DOHH2 (cell line): ENCODE measurements at regions not wholly inside any gene's neighbourhood (a gene's known extent, or its start where the extent isn't known, plus 50 kb on each side); places are given as distances from the start of the nearest gene placed in this dataset.
"Not testable (repeated sequence)": the region's sequence is repeated elsewhere in the genome, so short reads cannot be mapped to it uniquely, and the experiment has no call there.

ENCODE experiments used
- H3F3A ChIP-seq: fragments of 200-600 bp; sonication (generic), shearing (Covaris generic); 2 replicates; pipeline ENCODE4 v1.6.0; 2016; ENCODE audit warnings: antibody characterized with exemption, mild to moderate bottlenecking; ENCODE audit not compliant: control insufficient read depth, insufficient read depth
- H3K27ac ChIP-seq: fragments of 200-600 bp; sonication (generic); 2 replicates; pipeline ENCODE4 v1.5.1; 2014; ENCODE audit warnings: low read depth, mild to moderate bottlenecking, low read length, moderate library complexity
- H3K27me3 ChIP-seq: fragments of 200-600 bp; sonication (generic); 2 replicates; pipeline ENCODE4 v1.6.1; 2014; ENCODE audit warnings: mild to moderate bottlenecking, low read length, mixed read lengths; ENCODE audit not compliant: control insufficient read depth
- H3K36me3 ChIP-seq: fragments of 200-600 bp; sonication (generic); 2 replicates; pipeline ENCODE4 v1.6.1; 2014; ENCODE audit warnings: mild to moderate bottlenecking, low read length, moderate library complexity, mixed read lengths; ENCODE audit not compliant: control insufficient read depth
- H3K4me1 ChIP-seq: fragments of 200-600 bp; sonication (generic); 2 replicates; pipeline ENCODE4 v1.6.1; 2014; ENCODE audit warnings: mild to moderate bottlenecking, low read length, mixed read lengths; ENCODE audit not compliant: control insufficient read depth
- H3K4me2 ChIP-seq: fragments of 200-600 bp; sonication (generic); 2 replicates; pipeline ENCODE4 v1.6.0; 2014; ENCODE audit warnings: mild to moderate bottlenecking, low read length, moderate library complexity
- H3K4me3 ChIP-seq: fragments of 200-600 bp; sonication (generic); 2 replicates; pipeline ENCODE4 v1.5.1; 2014; ENCODE audit warnings: mild to moderate bottlenecking, low read length, mixed read lengths
- H3K79me2 ChIP-seq: fragments of 200-600 bp; sonication (generic); 2 replicates; pipeline ENCODE4 v1.6.1; 2014; ENCODE audit warnings: mild to moderate bottlenecking, low read length, mixed read lengths; ENCODE audit not compliant: control insufficient read depth
- H3K9me2 ChIP-seq: fragments of 200-600 bp; sonication (generic); replicated peaks from 2 replicates; pipeline ENCODE4 v1.6.1; 2014; ENCODE audit warnings: mild to moderate bottlenecking, low read length, mixed read lengths; ENCODE audit not compliant: control insufficient read depth
- H3K9me3 ChIP-seq: fragments of 200-600 bp; sonication (generic); 2 replicates; pipeline ENCODE4 v1.6.1; 2014; ENCODE audit warnings: antibody characterized with exemption, low read length, mixed read lengths; ENCODE audit not compliant: control insufficient read depth, insufficient read depth
- H4K20me1 ChIP-seq: fragments of 200-600 bp; sonication (generic); 2 replicates; pipeline ENCODE4 v1.6.0; 2014; ENCODE audit warnings: low read depth, mild to moderate bottlenecking, antibody characterized with exemption, low read length, moderate library complexity; ENCODE audit not compliant: control insufficient read depth, insufficient read depth
- CTCF ChIP-seq: fragments of 200-600 bp; sonication (generic); IDR thresholded peaks from one replicate; pipeline ENCODE4 v1.5.1; 2014; ENCODE audit warnings: antibody characterized with exemption, mild to moderate bottlenecking, low read depth, low read length; ENCODE audit not compliant: poor library complexity, severe bottlenecking
- EZH2phosphoT487 ChIP-seq: fragments of 200-600 bp; sonication (generic); IDR thresholded peaks from 2 replicates; pipeline ENCODE4 v1.6.1; 2017; ENCODE audit warnings: borderline replicate concordance, mild to moderate bottlenecking, antibody characterized with exemption, low read length, moderate library complexity, mixed read lengths

DNA sequence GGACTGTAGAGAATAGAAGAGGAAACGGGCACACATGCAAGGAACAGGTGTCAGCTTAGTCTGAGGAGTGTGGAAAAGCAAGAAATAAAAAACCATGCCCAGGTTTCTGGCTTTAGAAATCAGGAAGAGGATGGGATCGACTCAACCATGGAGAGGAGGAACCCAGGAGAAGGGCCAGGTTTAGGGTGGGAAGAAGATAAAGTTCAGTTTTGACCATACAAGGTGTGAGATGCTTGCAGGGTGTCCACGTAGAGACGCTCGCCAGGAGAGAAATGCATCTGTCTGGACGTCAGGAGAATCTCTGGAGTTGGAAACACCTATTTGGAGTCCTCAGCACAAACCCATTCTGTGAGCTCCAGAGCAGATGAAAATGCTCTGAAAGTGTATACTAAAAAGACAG lies 275.1 kb downstream of the CYRIA start:
- H3K36me3 ChIP-seq: no peaks in the 10 kb centered on the region
- H3K4me3 ChIP-seq: no peak overlapping the region
- no peak overlapping the region for H3K27ac ChIP-seq
- no peaks in the 10 kb centered on the region for H3K9me3 ChIP-seq
- H4K20me1 ChIP-seq: no peaks in the 10 kb centered on the region
- H3K79me2 ChIP-seq: no peaks in the 10 kb centered on the region
- no peak overlapping the region for H3K4me2 ChIP-seq
- no peaks in the 10 kb centered on the region for H3F3A ChIP-seq
- no peak for TF ChIP-seq EZH2phosphoT487
- no peaks in the 10 kb centered on the region for H3K4me1 ChIP-seq
- no peaks in the 10 kb centered on the region for H3K9me2 ChIP-seq
- no peaks in the 10 kb centered on the region for H3K27me3 ChIP-seq

GRCh38 chr2:16389611-16390010 lies 276.0 kb downstream of the CYRIA start:
- Histone ChIP-seq H3K27ac (no peak overlapping the region), H3K27me3 (no peaks in the 10 kb centered on the region), H3F3A (no peaks in the 10 kb centered on the region), H3K9me3 (no peaks in the 10 kb centered on the region), H3K4me2 (no peak overlapping the region), H3K36me3 (no peaks in the 10 kb centered on the region), H3K79me2 (no peaks in the 10 kb centered on the region), H3K9me2 (no peaks in the 10 kb centered on the region), H3K4me1 (no peaks in the 10 kb centered on the region), H4K20me1 (no peaks in the 10 kb centered on the region), H3K4me3 (no peak overlapping the region)
- no peak for TF ChIP-seq EZH2phosphoT487
- no peak for TF ChIP-seq CTCF

DNA sequence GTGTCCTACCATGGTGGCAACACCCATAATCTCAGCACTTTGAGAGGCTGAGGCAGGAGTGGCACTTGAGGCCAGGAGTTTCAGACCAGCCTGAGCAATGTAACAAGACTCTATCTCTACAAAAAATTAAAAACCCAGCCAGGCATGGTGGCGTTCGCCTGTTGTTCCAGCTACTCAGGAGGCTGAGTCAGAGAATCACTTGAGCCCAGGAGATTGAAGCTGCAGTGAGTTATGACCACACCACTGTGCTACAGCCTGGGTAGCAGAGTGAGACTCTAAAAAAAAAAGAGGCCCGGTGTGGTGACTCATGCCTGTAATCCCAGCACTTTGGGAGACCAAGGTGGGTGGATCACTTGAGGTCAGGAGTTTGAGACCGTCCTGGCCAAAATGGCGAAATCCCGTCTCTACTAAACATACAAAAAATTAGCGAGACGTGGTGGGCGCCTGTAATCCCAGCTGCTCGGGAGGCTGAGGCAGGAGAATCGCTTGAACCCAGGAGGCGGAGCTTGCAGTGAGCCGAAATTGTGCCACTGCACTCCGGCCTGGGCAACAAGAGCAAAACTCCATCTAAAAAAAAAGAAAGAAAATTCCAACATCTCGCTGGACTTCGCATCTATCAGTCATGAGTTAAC lies 277.3 kb downstream of the CYRIA start:
- H3K36me3 ChIP-seq, H3F3A ChIP-seq, H3K4me1 ChIP-seq, H3K79me2 ChIP-seq, H4K20me1 ChIP-seq, H3K9me2 ChIP-seq, H3K4me2 ChIP-seq, H3K27me3 ChIP-seq, H3K4me3 ChIP-seq, H3K9me3 ChIP-seq, H3K27ac ChIP-seq: not testable (repeated sequence)

- H3K27me3 ChIP-seq: no peaks in the 10 kb centered on the region
- H3K4me3 ChIP-seq: no peak overlapping the region
- no peaks in the 10 kb centered on the region for H3K4me1 ChIP-seq
- no peaks in the 10 kb centered on the region for H3K36me3 ChIP-seq
- no peaks in the 10 kb centered on the region for H3K79me2 ChIP-seq
- H4K20me1 ChIP-seq: no peaks in the 10 kb centered on the region
- no peak for TF ChIP-seq EZH2phosphoT487
- TF ChIP-seq CTCF: no peak
- no peak overlapping the region for H3K4me2 ChIP-seq
- H3F3A ChIP-seq: no peaks in the 10 kb centered on the region
- no peaks in the 10 kb centered on the region for H3K9me2 ChIP-seq
- H3K9me3 ChIP-seq: no peaks in the 10 kb centered on the region
- no peak overlapping the region for H3K27ac ChIP-seq
Observed at GRCh38 chr2:16387461-16387984, 278.1 kb downstream of the CYRIA start.
